ENCODE measurements at regions not wholly inside any gene's neighbourhood (a gene's known extent, or its start where the extent isn't known, plus 50 kb on each side); places are given as distances from the start of the nearest gene placed in this dataset.

- CTCF ChIA-PET = no interaction called here
- Mint-ChIP-seq H3K4me1 (ENCODE audit: low read depth, unreplicated experiment) (no peaks in the 10 kb centered on the region), H3K27ac (ENCODE audit: unreplicated experiment) (no peak overlapping the region), H3K36me3 (ENCODE audit: insufficient read depth, unreplicated experiment) (no peaks in the 10 kb centered on the region), H3K9me3 (ENCODE audit: low read depth, unreplicated experiment) (peaks cover 2% of the 10 kb centered on the region), H3K4me3 (ENCODE audit: low read depth, unreplicated experiment) (no peak overlapping the region), H3K27me3 (ENCODE audit: unreplicated experiment) (no peaks in the 10 kb centered on the region)
- BruUV-seq (replicated peaks) = no TSS peak
- TF ChIP-seq CTCF (IDR thresholded peaks at IDR 0.05; ENCODE audit: unreplicated experiment) = no peak
- no peak for DNase-seq
- intact Hi-C loops (cut with micrococcal nuclease; ENCODE audit: unreplicated experiment) = no loop called here
Observed at GRCh38 chr5:35488055-35488454, 129.6 kb upstream of the SPEF2 start.

- Mint-ChIP-seq H3K36me3 (ENCODE audit: insufficient read depth, unreplicated experiment) (no peaks in the 10 kb centered on the region), H3K27me3 (ENCODE audit: unreplicated experiment) (no peaks in the 10 kb centered on the region), H3K4me3 (ENCODE audit: low read depth, unreplicated experiment) (no peak overlapping the region), H3K4me1 (ENCODE audit: low read depth, unreplicated experiment) (no peaks in the 10 kb centered on the region), H3K27ac (ENCODE audit: unreplicated experiment) (no peak overlapping the region), H3K9me3 (ENCODE audit: low read depth, unreplicated experiment) (peaks cover 2% of the 10 kb centered on the region)
- intact Hi-C loops (cut with micrococcal nuclease; ENCODE audit: unreplicated experiment) = no loop called here
- no TSS peak for BruUV-seq (replicated peaks)
- no peak for TF ChIP-seq CTCF (IDR thresholded peaks at IDR 0.05; ENCODE audit: unreplicated experiment)
- DNase-seq = no peak
- CTCF ChIA-PET = no interaction called here
Observed at GRCh38 chr5:35487233-35488025, 130.2 kb upstream of the SPEF2 start.

GRCh38 chr5:35485487-35485886, 132.2 kb upstream of the SPEF2 start:
- H3K4me1 Mint-ChIP-seq (ENCODE audit: low read depth, unreplicated experiment) = no peaks in the 10 kb centered on the region
- DNase-seq = no peak
- H3K27ac Mint-ChIP-seq (ENCODE audit: unreplicated experiment) = no peak overlapping the region
- H3K36me3 Mint-ChIP-seq (ENCODE audit: insufficient read depth, unreplicated experiment) = no peaks in the 10 kb centered on the region
- no peak overlapping the region for H3K4me3 Mint-ChIP-seq (ENCODE audit: low read depth, unreplicated experiment)
- CTCF ChIA-PET = no interaction called here
- H3K9me3 Mint-ChIP-seq (ENCODE audit: low read depth, unreplicated experiment) = peaks cover 2% of the 10 kb centered on the region
- intact Hi-C loops (cut with micrococcal nuclease; ENCODE audit: unreplicated experiment) = no loop called here
- TF ChIP-seq CTCF (IDR thresholded peaks at IDR 0.05; ENCODE audit: unreplicated experiment) = no peak
- H3K27me3 Mint-ChIP-seq (ENCODE audit: unreplicated experiment) = no peaks in the 10 kb centered on the region
- BruUV-seq (replicated peaks) = no TSS peak

GRCh38 chr5:35484241-35484640, 133.4 kb upstream of the SPEF2 start:
- no TSS peak for BruUV-seq (replicated peaks)
- H3K9me3 Mint-ChIP-seq (ENCODE audit: low read depth, unreplicated experiment) = no peaks in the 10 kb centered on the region
- no peak overlapping the region for H3K4me3 Mint-ChIP-seq (ENCODE audit: low read depth, unreplicated experiment)
- CTCF ChIA-PET = no interaction called here
- H3K36me3 Mint-ChIP-seq (ENCODE audit: insufficient read depth, unreplicated experiment) = peaks cover 3% of the 10 kb centered on the region
- no peak for DNase-seq
- no peaks in the 10 kb centered on the region for H3K27me3 Mint-ChIP-seq (ENCODE audit: unreplicated experiment)
- H3K27ac Mint-ChIP-seq (ENCODE audit: unreplicated experiment) = no peak overlapping the region
- no peaks in the 10 kb centered on the region for H3K4me1 Mint-ChIP-seq (ENCODE audit: low read depth, unreplicated experiment)
- intact Hi-C loops (cut with micrococcal nuclease; ENCODE audit: unreplicated experiment) = no loop called here
- TF ChIP-seq CTCF (IDR thresholded peaks at IDR 0.05; ENCODE audit: unreplicated experiment) = no peak
